NCI-H2081 (cell line): ENCODE measurements at regions not wholly inside any gene's neighbourhood (a gene's known extent, or its start where the extent isn't known, plus 50 kb on each side); places are given as distances from the start of the nearest gene placed in this dataset.

Experiments
- DNase-seq, 2 experiments: peaks; one replicate each; lab custom pipeline; 2025; lab: John Stamatoyannopoulos, UW

GRCh38 chr6:92380803-92381601 lies 1038.4 kb downstream of the EPHA7 start:
- no peak for DNase-seq

GRCh38 chr6:92377137-92377536 lies 1042.2 kb downstream of the EPHA7 start:
- no peak for DNase-seq

- DNase-seq: no peak
These were observed 1042.7 kb downstream of the EPHA7 start for GRCh38 chr6:92376691-92377090.

GRCh38 chr6:92371211-92372208 lies 1047.8 kb downstream of the EPHA7 start:
- no peak for DNase-seq

- DNase-seq: peak in 1 of 2 experiments; percentile 44
These were observed 1050.0 kb downstream of the EPHA7 start for GRCh38 chr6:92369309-92369708.

- no peak for DNase-seq
These were observed 1054.3 kb downstream of the EPHA7 start for GRCh38 chr6:92364948-92365541.

GRCh38 chr6:92363111-92363510 lies 1056.2 kb downstream of the EPHA7 start:
- no peak for DNase-seq

- DNase-seq: no peak
These were observed 1057.0 kb downstream of the EPHA7 start for GRCh38 chr6:92362404-92362803.

- DNase-seq: no peak
These were observed 1057.4 kb downstream of the EPHA7 start for GRCh38 chr6:92361990-92362389.

- DNase-seq: no peak
These were observed 1065.0 kb downstream of the EPHA7 start for GRCh38 chr6:92354270-92354829.

GRCh38 chr6:92352130-92352529 lies 1067.2 kb downstream of the EPHA7 start:
- no peak for DNase-seq

- DNase-seq: no peak
These were observed 1078.2 kb downstream of the EPHA7 start for GRCh38 chr6:92341201-92341600.

GRCh38 chr6:92339936-92340640 lies 1079.3 kb downstream of the EPHA7 start:
- no peak for DNase-seq

GRCh38 chr6:92337571-92337970 lies 1081.8 kb downstream of the EPHA7 start:
- no peak for DNase-seq

GRCh38 chr6:92329208-92329847 lies 1090.0 kb downstream of the EPHA7 start:
- DNase-seq: no peak

GRCh38 chr6:92315312-92315711 lies 1104.0 kb downstream of the EPHA7 start:
- no peak for DNase-seq

GRCh38 chr6:92297101-92297500 lies 1122.3 kb downstream of the EPHA7 start:
- DNase-seq: no peak

GRCh38 chr6:92292067-92292466 lies 1127.3 kb downstream of the EPHA7 start:
- DNase-seq: no peak

GRCh38 chr6:92289831-92290230 lies 1129.5 kb downstream of the EPHA7 start:
- no peak for DNase-seq

GRCh38 chr6:92281571-92282076 lies 1137.7 kb downstream of the EPHA7 start:
- DNase-seq: no peak

- no peak for DNase-seq
These were observed 1144.2 kb downstream of the EPHA7 start for GRCh38 chr6:92275150-92275549.
